DND-41 (cell line): ENCODE measurements at regions not wholly inside any gene's neighbourhood (a gene's known extent, or its start where the extent isn't known, plus 50 kb on each side); places are given as distances from the start of the nearest gene placed in this dataset.

Source experiments
- ATAC-seq: fragments of 200-7000 bp; cut with Tn5 transposase; 3 replicates; pipeline ENCODE4 v1.9.1; 2021; ENCODE audit warnings: low read depth; ENCODE audit not compliant: insufficient read depth
- DNase-seq: peaks from one replicate; pipeline ENCODE4 v3.0.0-alpha.2; 2020
- H2AFZ ChIP-seq: 2 replicates; pipeline ENCODE4 v1.6.0; 2012; ENCODE audit warnings: low read depth, low read length
- H3K27ac ChIP-seq: 2 replicates; pipeline ENCODE4 v1.5.1; 2012; ENCODE audit warnings: low read length, inconsistent platforms
- H3K27me3 ChIP-seq: fragments of 200-600 bp; sonication (generic); 2 replicates; pipeline ENCODE4 v1.6.0; 2012; ENCODE audit warnings: low read length, mild to moderate bottlenecking, inconsistent platforms; ENCODE audit not compliant: insufficient read depth, poor library complexity
- H3K36me3 ChIP-seq: 2 replicates; pipeline ENCODE4 v1.5.1; 2012; ENCODE audit warnings: low read length, inconsistent platforms; ENCODE audit not compliant: insufficient read depth
- H3K4me1 ChIP-seq: 2 replicates; pipeline ENCODE4 v1.5.1; 2012; ENCODE audit warnings: mild to moderate bottlenecking, low read length; ENCODE audit not compliant: insufficient read depth
- H3K4me2 ChIP-seq: 2 replicates; pipeline ENCODE4 v1.6.0; 2012; ENCODE audit warnings: mild to moderate bottlenecking, moderate library complexity, low read length, inconsistent platforms; ENCODE audit not compliant: insufficient read depth
- H3K4me3 ChIP-seq, 2 experiments: fragments of 200-600 bp in 1 of 2; shearing (Covaris generic) in 1 of 2; 2 replicates each; pipeline ENCODE4 v1.5.1; 2012 to 2016; ENCODE audit warnings: inconsistent platforms in 2 of 2, low read length in 2 of 2, mild to moderate bottlenecking in 2 of 2, low read depth in 1 of 2, moderate library complexity in 1 of 2
- H3K79me2 ChIP-seq: 2 replicates; pipeline ENCODE4 v1.6.0; 2012; ENCODE audit warnings: low read length, inconsistent platforms; ENCODE audit not compliant: insufficient read depth
- H3K9ac ChIP-seq: 2 replicates; pipeline ENCODE4 v1.6.0; 2012; ENCODE audit warnings: low read depth, mild to moderate bottlenecking, inconsistent platforms, low read length, moderate library complexity
- H3K9me3 ChIP-seq: 2 replicates; pipeline ENCODE4 v1.5.1; 2012; ENCODE audit warnings: low read length, moderate library complexity, mild to moderate bottlenecking, inconsistent platforms; ENCODE audit not compliant: insufficient read depth, severe bottlenecking
- H4K20me1 ChIP-seq: 2 replicates; pipeline ENCODE4 v1.6.0; 2012; ENCODE audit warnings: low read length; ENCODE audit not compliant: insufficient read depth
- EZH2 ChIP-seq: IDR thresholded peaks from 3 replicates; pipeline ENCODE4 v1.6.1; 2012; ENCODE audit warnings: borderline replicate concordance, low read depth, mild to moderate bottlenecking, moderate library complexity, low read length, inconsistent platforms; ENCODE audit not compliant: severe bottlenecking
- TF ChIP-seq, protein P1 (sequence below): IDR thresholded peaks from 2 replicates; pipeline ENCODE4 v1.5.1; 2012; ENCODE audit warnings: borderline replicate concordance, low read length, moderate library complexity, mild to moderate bottlenecking; ENCODE audit not compliant: poor library complexity, severe bottlenecking; ENCODE audit errors: extremely low read depth

DNA sequence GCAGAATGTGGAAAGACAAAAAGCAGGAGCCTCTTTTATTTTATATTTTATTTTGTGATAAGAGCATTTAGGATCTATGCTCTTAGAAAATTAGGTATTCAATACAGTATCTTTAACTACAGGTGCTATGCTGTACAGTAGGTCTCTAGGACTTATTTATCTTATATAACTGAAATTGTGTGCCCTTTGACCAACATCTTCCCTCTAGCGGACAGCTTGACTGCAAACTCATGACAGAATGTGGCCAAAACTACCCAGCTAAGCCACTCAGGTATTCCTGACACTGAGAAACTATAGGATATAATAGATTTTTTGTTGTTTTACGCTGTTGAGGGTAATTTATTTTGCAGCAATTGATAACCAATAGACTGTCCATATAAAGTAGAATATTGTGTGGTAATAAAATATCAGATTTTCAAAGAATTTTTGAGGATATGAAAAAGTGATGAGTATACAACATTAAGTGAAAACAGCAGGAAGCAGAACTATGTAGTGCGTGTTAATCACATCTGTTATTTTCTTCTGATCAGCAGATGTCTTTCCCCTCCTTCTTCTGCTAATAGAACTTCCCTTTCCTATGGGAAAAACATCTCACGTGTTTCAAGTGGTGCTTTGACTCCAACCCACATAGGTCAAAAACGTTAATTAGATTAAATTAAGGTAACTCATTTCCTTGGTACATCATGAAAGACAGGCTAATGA is 69.9 kb upstream of the SELENOP start:
- H3K27ac ChIP-seq = no peak overlapping the region
- no peaks in the 10 kb centered on the region for H3K79me2 ChIP-seq
- no peak overlapping the region for H3K4me2 ChIP-seq
- TF ChIP-seq EZH2 = no peak
- TF ChIP-seq, protein P1, sequence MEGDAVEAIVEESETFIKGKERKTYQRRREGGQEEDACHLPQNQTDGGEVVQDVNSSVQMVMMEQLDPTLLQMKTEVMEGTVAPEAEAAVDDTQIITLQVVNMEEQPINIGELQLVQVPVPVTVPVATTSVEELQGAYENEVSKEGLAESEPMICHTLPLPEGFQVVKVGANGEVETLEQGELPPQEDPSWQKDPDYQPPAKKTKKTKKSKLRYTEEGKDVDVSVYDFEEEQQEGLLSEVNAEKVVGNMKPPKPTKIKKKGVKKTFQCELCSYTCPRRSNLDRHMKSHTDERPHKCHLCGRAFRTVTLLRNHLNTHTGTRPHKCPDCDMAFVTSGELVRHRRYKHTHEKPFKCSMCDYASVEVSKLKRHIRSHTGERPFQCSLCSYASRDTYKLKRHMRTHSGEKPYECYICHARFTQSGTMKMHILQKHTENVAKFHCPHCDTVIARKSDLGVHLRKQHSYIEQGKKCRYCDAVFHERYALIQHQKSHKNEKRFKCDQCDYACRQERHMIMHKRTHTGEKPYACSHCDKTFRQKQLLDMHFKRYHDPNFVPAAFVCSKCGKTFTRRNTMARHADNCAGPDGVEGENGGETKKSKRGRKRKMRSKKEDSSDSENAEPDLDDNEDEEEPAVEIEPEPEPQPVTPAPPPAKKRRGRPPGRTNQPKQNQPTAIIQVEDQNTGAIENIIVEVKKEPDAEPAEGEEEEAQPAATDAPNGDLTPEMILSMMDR = no peak
- peaks cover 8% of the 10 kb centered on the region for H3K27me3 ChIP-seq
- no peaks in the 10 kb centered on the region for H3K9me3 ChIP-seq
- H3K4me3 ChIP-seq = no peak overlapping the region
- no peak overlapping the region for H2AFZ ChIP-seq
- no peak overlapping the region for H3K9ac ChIP-seq
- DNase-seq (no peak), ATAC-seq (no peak)
- H3K36me3 ChIP-seq = no peaks in the 10 kb centered on the region
- H4K20me1 ChIP-seq = no peaks in the 10 kb centered on the region
- H3K4me1 ChIP-seq = no peaks in the 10 kb centered on the region

DNA sequence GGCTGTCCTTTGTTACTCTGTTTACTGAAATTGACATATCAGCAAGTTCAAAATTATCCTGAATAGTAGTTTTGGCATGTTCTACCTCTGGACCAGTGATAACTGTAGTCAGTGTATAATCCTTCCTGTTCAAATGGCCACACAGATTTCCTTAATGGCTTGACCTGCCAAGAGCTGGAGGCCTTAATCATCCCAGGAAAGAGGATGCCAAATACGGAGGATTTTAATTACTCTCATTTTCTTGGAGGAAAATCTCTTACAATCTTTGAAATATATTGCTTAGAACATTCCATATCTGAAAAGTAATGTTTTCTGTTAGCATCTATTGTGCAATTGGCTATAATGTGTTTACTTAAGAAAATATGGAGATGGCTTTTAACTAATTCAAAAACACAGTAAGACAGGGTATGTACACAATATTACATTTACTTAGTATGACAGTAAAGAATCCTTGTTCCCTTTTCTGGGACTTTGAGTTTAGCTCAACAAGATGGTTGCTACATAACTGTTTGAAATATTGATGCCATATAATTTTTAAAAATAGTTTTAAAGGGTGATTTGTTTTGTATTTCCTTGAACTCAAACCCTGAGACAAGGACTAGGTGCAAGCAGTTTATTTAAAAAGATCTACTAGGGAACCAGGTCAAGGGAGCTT is 68.9 kb upstream of the SELENOP start:
- ATAC-seq = no peak
- Histone ChIP-seq H3K27me3 (peaks cover 8% of the 10 kb centered on the region), H2AFZ (no peak overlapping the region), H3K36me3 (no peaks in the 10 kb centered on the region), H3K79me2 (no peaks in the 10 kb centered on the region), H4K20me1 (no peaks in the 10 kb centered on the region), H3K4me2 (no peak overlapping the region), H3K4me3 (no peak overlapping the region), H3K9ac (no peak overlapping the region), H3K4me1 (no peaks in the 10 kb centered on the region), H3K9me3 (no peaks in the 10 kb centered on the region), H3K27ac (no peak overlapping the region)
- no peak for DNase-seq
- TF ChIP-seq, protein P1 = no peak
- no peak for TF ChIP-seq EZH2

DNA sequence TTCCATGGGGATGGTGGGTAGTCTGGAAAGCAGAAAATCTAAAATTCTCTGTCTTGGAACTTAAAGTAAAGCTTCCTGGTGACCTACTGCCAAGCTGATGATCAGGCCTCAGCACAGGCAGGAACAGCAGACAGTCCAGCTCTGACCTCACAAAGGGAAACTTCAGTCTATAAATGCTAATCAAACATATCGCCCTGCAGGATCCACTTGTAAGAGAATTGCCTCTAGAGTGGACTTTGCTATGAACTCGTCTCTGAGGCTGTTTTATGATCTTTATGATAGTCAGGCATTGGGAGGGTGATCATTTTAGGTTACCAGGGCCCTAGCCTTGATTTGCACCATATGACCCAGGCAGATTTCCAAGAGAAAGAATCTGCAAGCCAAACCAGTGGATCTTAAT is 67.6 kb upstream of the SELENOP start:
- Histone ChIP-seq H3K27ac (no peak overlapping the region), H3K79me2 (no peaks in the 10 kb centered on the region), H3K9me3 (no peaks in the 10 kb centered on the region), H3K4me2 (no peak overlapping the region), H3K4me3 (no peak overlapping the region), H3K9ac (no peak overlapping the region), H3K4me1 (no peaks in the 10 kb centered on the region), H3K36me3 (no peaks in the 10 kb centered on the region), H3K27me3 (peaks cover 12% of the 10 kb centered on the region), H2AFZ (no peak overlapping the region), H4K20me1 (no peaks in the 10 kb centered on the region)
- DNase-seq (no peak), ATAC-seq (no peak)
- TF ChIP-seq, protein P1 = no peak
- no peak for TF ChIP-seq EZH2
